CD4-positive, alpha-beta T cell (primary cell): ENCODE measurements at regions not wholly inside any gene's neighbourhood (a gene's known extent, or its start where the extent isn't known, plus 50 kb on each side); places are given as distances from the start of the nearest gene placed in this dataset.

Experiments
- ATAC-seq: fragments of 200-7000 bp; cut with Tn5 transposase; one replicate; pipeline ENCODE4 v1.10.0; 2022; ENCODE audit warnings: mild to moderate bottlenecking; ENCODE audit not compliant: poor library complexity
- CTCF ChIA-PET: fragments of 350-600 bp; sonication (Branson Sonifier 250); formaldehyde crosslinking; loops from one replicate; lab custom pipeline; 2021; ENCODE audit warnings: antibody characterized with exemption, inconsistent platforms; lab: Charles Lee
- POLR2A ChIA-PET: fragments of 350-600 bp; sonication (Branson Sonifier 250); formaldehyde crosslinking; loops from one replicate; lab custom pipeline; 2021; ENCODE audit warnings: antibody characterized with exemption, inconsistent platforms; lab: Charles Lee
- DNase-seq, 14 experiments: peaks; one replicate each; pipeline ENCODE4 v3.0.0-alpha.2; 2013 to 2020; ENCODE audit warnings: mixed read lengths in 2 of 14
- H3K27ac ChIP-seq, 2 donors: one replicate each; pipeline versions ENCODE4 v1.5.1 to v1.7.0; 2013; ENCODE audit warnings: low read length in 2 of 2, low read depth in 1 of 2, mild to moderate bottlenecking in 1 of 2
- H3K27me3 ChIP-seq, 2 experiments: 1 replicate in 1 of 2; 2 replicates in 1 of 2; pipeline versions ENCODE4 v1.6.1 to v1.7.0; 2013; ENCODE audit warnings: low read length in 2 of 2, control low read depth in 1 of 2, mild to moderate bottlenecking in 1 of 2, moderate library complexity in 1 of 2; ENCODE audit not compliant: insufficient read depth in 2 of 2, control insufficient read depth in 1 of 2
- H3K36me3 ChIP-seq: one replicate; pipeline ENCODE4 v1.6.1; 2013; ENCODE audit warnings: low read length, control low read depth; ENCODE audit not compliant: insufficient read depth
- H3K4me1 ChIP-seq: one replicate; pipeline ENCODE4 v1.6.1; 2013; ENCODE audit warnings: low read length, control low read depth; ENCODE audit not compliant: insufficient read depth
- H3K4me3 ChIP-seq: one replicate; pipeline ENCODE4 v1.5.1; 2013; ENCODE audit warnings: mild to moderate bottlenecking, low read length, moderate library complexity
- H3K9me3 ChIP-seq, 2 experiments: 1 replicate in 1 of 2; 2 replicates in 1 of 2; pipeline versions ENCODE4 v1.6.1 to v1.7.0; 2013; ENCODE audit warnings: low read length in 2 of 2, mild to moderate bottlenecking in 2 of 2, control low read depth in 1 of 2, moderate library complexity in 1 of 2; ENCODE audit not compliant: control insufficient read depth in 1 of 2, insufficient read depth in 1 of 2
- H3K27ac Mint-ChIP-seq: one replicate; pipeline ENCODE4 v1.8.0; 2020; ENCODE audit warnings: mixed read lengths
- H3K27me3 Mint-ChIP-seq: one replicate; pipeline ENCODE4 v1.8.0; 2021; ENCODE audit warnings: mixed read lengths
- H3K36me3 Mint-ChIP-seq: one replicate; pipeline ENCODE4 v1.8.0; 2021; ENCODE audit warnings: low read depth, mixed read lengths
- H3K4me1 Mint-ChIP-seq: one replicate; pipeline ENCODE4 v1.8.0; 2021; ENCODE audit warnings: low read depth, mixed read lengths
- H3K4me3 Mint-ChIP-seq: one replicate; pipeline ENCODE4 v1.8.0; 2020; ENCODE audit warnings: mild to moderate bottlenecking, mixed read lengths
- H3K9me3 Mint-ChIP-seq: one replicate; pipeline ENCODE4 v1.8.0; 2020; ENCODE audit warnings: mixed read lengths
- intact Hi-C, 2 experiments: fragments of 100-400 bp; cut with DNase I in 1 of 2; cut with micrococcal nuclease in 1 of 2; formaldehyde crosslinking; loops; one replicate each; pipeline versions ENCODE4 v1.15.1 to v1.9.0; 2023 to 2025; cut with DNase I, micrococcal nuclease
- TF ChIP-seq, protein P1 (sequence below): fragments of 200-600 bp; IDR thresholded peaks from one replicate; pipeline ENCODE4 v1.8.0; 2022; ENCODE audit warnings: antibody characterized with exemption, mild to moderate bottlenecking

DNA sequence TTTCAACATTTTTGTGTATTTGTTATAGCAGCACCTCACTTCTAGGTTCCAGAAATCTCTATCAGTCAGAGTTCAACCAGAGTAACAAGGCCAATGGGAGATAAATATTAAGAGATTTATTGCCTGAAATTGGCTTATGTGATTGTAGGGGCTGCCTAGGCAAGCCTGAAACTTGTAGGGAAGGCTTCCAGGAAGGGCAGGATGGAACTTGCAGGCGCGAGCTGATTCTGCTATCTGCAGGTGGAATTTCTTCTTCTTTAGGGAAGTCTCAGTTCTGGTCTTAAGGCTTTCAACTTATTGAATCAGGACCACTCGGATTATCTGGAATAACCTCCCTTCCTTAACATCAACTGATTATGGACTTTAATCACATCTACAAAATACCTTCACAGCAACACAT lies 199.5 kb upstream of the NLRP1 start:
- Mint-ChIP-seq H3K4me1 (no peaks in the 10 kb centered on the region), H3K27ac (no peak overlapping the region), H3K9me3 (peaks cover 7% of the 10 kb centered on the region), H3K36me3 (no peaks in the 10 kb centered on the region), H3K4me3 (no peak overlapping the region), H3K27me3 (peaks cover 62% of the 10 kb centered on the region)
- ChIA-PET POLR2A (no interaction called here), CTCF (no interaction called here)
- no peak overlapping the region for H3K4me3 ChIP-seq
- intact Hi-C loops, result no loop called here
- no peaks in the 10 kb centered on the region for H3K9me3 ChIP-seq
- no peaks in the 10 kb centered on the region for H3K36me3 ChIP-seq
- ATAC-seq (no peak), DNase-seq (no peak)
- H3K4me1 ChIP-seq, result no peaks in the 10 kb centered on the region
- H3K27ac ChIP-seq, result no peak overlapping the region
- H3K27me3 ChIP-seq, result peaks cover 5 to 11% of the 10 kb centered on the region in 2 experiments
- TF ChIP-seq, protein P1, sequence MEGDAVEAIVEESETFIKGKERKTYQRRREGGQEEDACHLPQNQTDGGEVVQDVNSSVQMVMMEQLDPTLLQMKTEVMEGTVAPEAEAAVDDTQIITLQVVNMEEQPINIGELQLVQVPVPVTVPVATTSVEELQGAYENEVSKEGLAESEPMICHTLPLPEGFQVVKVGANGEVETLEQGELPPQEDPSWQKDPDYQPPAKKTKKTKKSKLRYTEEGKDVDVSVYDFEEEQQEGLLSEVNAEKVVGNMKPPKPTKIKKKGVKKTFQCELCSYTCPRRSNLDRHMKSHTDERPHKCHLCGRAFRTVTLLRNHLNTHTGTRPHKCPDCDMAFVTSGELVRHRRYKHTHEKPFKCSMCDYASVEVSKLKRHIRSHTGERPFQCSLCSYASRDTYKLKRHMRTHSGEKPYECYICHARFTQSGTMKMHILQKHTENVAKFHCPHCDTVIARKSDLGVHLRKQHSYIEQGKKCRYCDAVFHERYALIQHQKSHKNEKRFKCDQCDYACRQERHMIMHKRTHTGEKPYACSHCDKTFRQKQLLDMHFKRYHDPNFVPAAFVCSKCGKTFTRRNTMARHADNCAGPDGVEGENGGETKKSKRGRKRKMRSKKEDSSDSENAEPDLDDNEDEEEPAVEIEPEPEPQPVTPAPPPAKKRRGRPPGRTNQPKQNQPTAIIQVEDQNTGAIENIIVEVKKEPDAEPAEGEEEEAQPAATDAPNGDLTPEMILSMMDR, result no peak

DNA sequence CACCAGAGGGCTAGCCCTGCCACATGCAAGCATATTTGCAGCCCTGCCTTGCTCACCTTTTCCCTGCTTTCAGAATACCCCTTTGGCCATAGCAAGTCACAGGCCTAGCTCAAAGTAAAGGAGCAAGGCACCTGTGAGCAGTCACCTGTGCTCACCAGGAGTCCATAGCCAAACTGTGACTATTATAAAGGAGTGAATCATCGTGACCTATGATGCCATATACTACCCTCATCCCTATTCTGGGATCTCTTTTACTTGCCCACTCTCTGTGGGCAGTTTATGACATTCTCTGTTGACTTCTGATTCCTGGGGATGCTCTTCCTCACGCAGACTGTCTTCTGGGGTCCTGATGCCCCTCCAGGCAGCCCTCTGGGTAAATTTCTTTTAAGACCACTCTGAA lies 200.5 kb upstream of the NLRP1 start:
- H3K27ac Mint-ChIP-seq, result no peak overlapping the region
- TF ChIP-seq, protein P1, result no peak
- peaks cover 7% of the 10 kb centered on the region for H3K9me3 Mint-ChIP-seq
- H3K27me3 ChIP-seq, result peaks cover 5 to 13% of the 10 kb centered on the region in 2 experiments
- no peaks in the 10 kb centered on the region for H3K4me1 Mint-ChIP-seq
- ChIA-PET CTCF (no interaction called here), POLR2A (no interaction called here)
- intact Hi-C loops, result no loop called here
- peaks cover 65% of the 10 kb centered on the region for H3K27me3 Mint-ChIP-seq
- H3K36me3 Mint-ChIP-seq, result no peaks in the 10 kb centered on the region
- no peak overlapping the region for H3K4me3 Mint-ChIP-seq
- H3K27ac ChIP-seq, result no peak overlapping the region
- DNase-seq (no peak), ATAC-seq (no peak)
- H3K4me1 ChIP-seq, result no peaks in the 10 kb centered on the region
- H3K4me3 ChIP-seq, result no peak overlapping the region
- no peaks in the 10 kb centered on the region for H3K9me3 ChIP-seq
- H3K36me3 ChIP-seq, result no peaks in the 10 kb centered on the region

DNA sequence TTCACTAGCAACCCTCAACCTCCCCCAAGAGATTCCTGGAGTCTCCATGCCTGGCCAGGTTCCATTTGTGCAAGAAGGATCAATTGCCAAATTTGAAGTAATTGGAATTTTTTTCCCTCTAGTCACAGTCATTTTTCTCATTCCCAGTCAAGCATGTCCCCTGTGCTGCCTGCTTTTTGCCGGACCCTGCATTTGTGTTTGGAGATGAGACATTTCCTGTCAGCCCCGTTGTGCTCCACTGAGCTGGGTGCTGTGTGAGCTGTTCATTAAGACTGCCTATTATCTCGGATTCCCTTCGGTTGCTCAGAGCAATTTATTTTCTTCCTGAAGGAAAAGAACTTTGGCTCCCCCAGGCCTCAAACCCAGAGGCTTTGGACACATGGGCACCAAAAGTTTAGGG lies 201.0 kb upstream of the NLRP1 start:
- no peaks in the 10 kb centered on the region for H3K9me3 ChIP-seq
- no peak overlapping the region for H3K4me3 ChIP-seq
- intact Hi-C loops, result no loop called here
- no peaks in the 10 kb centered on the region for H3K4me1 ChIP-seq
- ChIA-PET CTCF (no interaction called here), POLR2A (no interaction called here)
- H3K27me3 ChIP-seq, result peaks cover 5 to 16% of the 10 kb centered on the region in 2 experiments
- no peak overlapping the region for H3K27ac Mint-ChIP-seq
- no peaks in the 10 kb centered on the region for H3K36me3 ChIP-seq
- no peak overlapping the region for H3K4me3 Mint-ChIP-seq
- peaks cover 66% of the 10 kb centered on the region for H3K27me3 Mint-ChIP-seq
- no peaks in the 10 kb centered on the region for H3K4me1 Mint-ChIP-seq
- no peak overlapping the region for H3K27ac ChIP-seq
- peaks cover 7% of the 10 kb centered on the region for H3K9me3 Mint-ChIP-seq
- no peaks in the 10 kb centered on the region for H3K36me3 Mint-ChIP-seq
- DNase-seq, result no peak
- TF ChIP-seq, protein P1, result no peak
- ATAC-seq, result no peak
